HCT116 (cell line): ENCODE measurements at regions not wholly inside any gene's neighbourhood (a gene's known extent, or its start where the extent isn't known, plus 50 kb on each side); places are given as distances from the start of the nearest gene placed in this dataset.

Experiments
- ATAC-seq: fragments of 200-7000 bp; cut with Tn5 transposase; 2 replicates; pipeline ENCODE4 v1.9.1; 2020; ENCODE audit warnings: mild to moderate bottlenecking, moderate library complexity
- BruUV-seq: library from RNA; stranded (reverse); fragments of 400-500 nt; replicated peaks from 2 replicates; lab custom pipeline; 2021; lab: Mats Ljungman, UMichigan
- CTCF ChIA-PET: fragments of 300-600 bp; sonication (Branson Sonifier 250); formaldehyde crosslinking; loops from one replicate; lab custom pipeline; 2021; ENCODE audit warnings: antibody characterized with exemption; lab: Charles Lee
- POLR2A ChIA-PET: fragments of 300-600, 350-600 bp; sonication (Branson Sonifier 250); formaldehyde crosslinking; loops from one replicate; lab custom pipeline; 2021; ENCODE audit warnings: antibody characterized with exemption; lab: Charles Lee
- RAD21 ChIA-PET, 2 experiments: fragments of 300-600 bp; sonication (Branson Sonifier 250); formaldehyde crosslinking; loops; one replicate each; lab custom pipeline; 2023; ENCODE audit warnings: low total read pairs in 2 of 2; ENCODE audit not compliant: uncharacterized antibody in 2 of 2, unreplicated experiment in 2 of 2, low non-redundant PET in 1 of 2; lab: Charles Lee
- DNase-seq: peaks from one replicate; pipeline ENCODE4 v3.0.0-alpha.2; 2010; ENCODE audit warnings: low read depth, low spot score
- H2AFZ ChIP-seq: fragments of 200-600 bp; shearing (Covaris generic), sonication (generic); 2 replicates; pipeline ENCODE4 v1.6.1; 2017; ENCODE audit warnings: low read depth, mixed run types, mixed read lengths, antibody characterized with exemption, low read length; ENCODE audit not compliant: poor library complexity, severe bottlenecking
- H3K27ac ChIP-seq: 2 replicates; pipeline ENCODE4 v1.5.1; 2012; ENCODE audit warnings: low read depth, low read length
- H3K27me3 ChIP-seq: fragments of 200-600 bp; sonication (generic); 2 replicates; pipeline ENCODE4 v1.6.1; 2016; ENCODE audit warnings: mixed run types, low read length, mixed read lengths; ENCODE audit not compliant: insufficient read depth
- H3K36me3 ChIP-seq, 2 experiments: fragments of 200-500 bp in 1 of 2; fragments of 200-600 bp in 1 of 2; sonication (Bioruptor generic) in 1 of 2; sonication (generic) in 1 of 2; 2 replicates each; pipeline versions ENCODE4 v1.5.1 to v1.6.1; 2014 to 2016; ENCODE audit warnings: low read length in 2 of 2, inconsistent platforms in 1 of 2, mixed read lengths in 1 of 2, mixed run types in 1 of 2; ENCODE audit not compliant: insufficient read depth in 2 of 2, control insufficient read depth in 1 of 2
- H3K4me1 ChIP-seq, 2 experiments: fragments of 200-600 bp in 1 of 2; sonication (generic) in 1 of 2; 2 replicates each; pipeline versions ENCODE4 v1.5.1 to v1.6.1; 2012 to 2017; ENCODE audit warnings: low read length in 2 of 2, inconsistent platforms in 1 of 2, mild to moderate bottlenecking in 1 of 2, mixed read lengths in 1 of 2, mixed run types in 1 of 2, moderate library complexity in 1 of 2; ENCODE audit not compliant: insufficient read depth in 2 of 2, control insufficient read depth in 1 of 2
- H3K4me2 ChIP-seq: fragments of 200-600 bp; sonication (generic); 2 replicates; pipeline ENCODE4 v1.6.1; 2017; ENCODE audit warnings: mixed run types, low read length, mixed read lengths
- H3K4me3 ChIP-seq, 2 experiments: fragments of 200-600 bp in 1 of 2; sonication (generic) in 1 of 2; replicated peaks in 1 of 2; 2 replicates each; pipeline ENCODE4 v1.5.1; 2011 to 2016; ENCODE audit warnings: low read length in 2 of 2, control low read depth in 1 of 2, low read depth in 1 of 2, mild to moderate bottlenecking in 1 of 2, mixed read lengths in 1 of 2, mixed run types in 1 of 2
- H3K79me2 ChIP-seq: fragments of 200-600 bp; sonication (generic); 2 replicates; pipeline ENCODE4 v1.6.1; 2017; ENCODE audit warnings: mild to moderate bottlenecking, mixed run types, low read length, moderate library complexity, mixed read lengths; ENCODE audit not compliant: insufficient read depth
- H3K9ac ChIP-seq: fragments of 200-600 bp; sonication (generic); 2 replicates; pipeline ENCODE4 v1.6.1; 2016; ENCODE audit warnings: low read length, mixed read lengths
- H3K9me2 ChIP-seq: fragments of 200-600 bp; sonication (generic), shearing (Covaris generic); 2 replicates; pipeline ENCODE4 v1.6.1; 2017; ENCODE audit warnings: mixed run types, mild to moderate bottlenecking, moderate library complexity; ENCODE audit not compliant: insufficient read depth
- H3K9me3 ChIP-seq, 2 experiments: fragments of 200-500 bp in 1 of 2; fragments of 200-600 bp in 1 of 2; sonication (Bioruptor generic) in 1 of 2; sonication (generic) in 1 of 2; 2 replicates each; pipeline ENCODE4 v1.6.1; 2014 to 2017; ENCODE audit warnings: low read length in 2 of 2, mixed read lengths in 2 of 2, inconsistent platforms in 1 of 2, low read depth in 1 of 2, mild to moderate bottlenecking in 1 of 2, mixed run types in 1 of 2, moderate library complexity in 1 of 2; ENCODE audit not compliant: control insufficient read depth in 1 of 2, insufficient read depth in 1 of 2
- H4K20me1 ChIP-seq: fragments of 200-600 bp; sonication (generic), shearing (Covaris generic); 2 replicates; pipeline ENCODE4 v1.6.1; 2017; ENCODE audit warnings: mixed run types, mild to moderate bottlenecking, moderate library complexity; ENCODE audit not compliant: insufficient read depth
- CBX3 ChIP-seq: IDR thresholded peaks from 2 replicates; pipeline ENCODE4 v1.6.1; 2012; ENCODE audit warnings: low read depth
- CTCF ChIP-seq, 3 experiments: fragments of 200-600 bp in 1 of 3; sonication (generic) in 1 of 3; IDR thresholded peaks in 2 of 3; conservative IDR thresholded peaks in 1 of 3; 2 replicates each; pipeline ENCODE4 v1.5.1; 2012 to 2017; ENCODE audit warnings: low read depth in 2 of 3, low read length in 2 of 3, antibody characterized with exemption in 1 of 3, borderline replicate concordance in 1 of 3, control low read depth in 1 of 3, mild to moderate bottlenecking in 1 of 3, mixed read lengths in 1 of 3, mixed run types in 1 of 3, moderate library complexity in 1 of 3; ENCODE audit not compliant: insufficient read depth in 1 of 3
- ELF1 ChIP-seq: IDR thresholded peaks from 2 replicates; pipeline ENCODE4 v1.6.1; 2012; ENCODE audit warnings: low read depth, borderline replicate concordance
- EZH2phosphoT487 ChIP-seq: fragments of 200-600 bp; IDR thresholded peaks from 2 replicates; pipeline ENCODE4 v1.6.1; 2018; ENCODE audit warnings: antibody characterized with exemption, borderline replicate concordance
- FOSL1 ChIP-seq: IDR thresholded peaks from 2 replicates; pipeline ENCODE4 v1.6.1; 2012; ENCODE audit warnings: low read depth
- JUND ChIP-seq: IDR thresholded peaks from 2 replicates; pipeline ENCODE4 v1.6.1; 2012
- POLR2A ChIP-seq: IDR thresholded peaks from 2 replicates; pipeline ENCODE4 v1.7.0; 2011; ENCODE audit warnings: borderline replicate concordance; ENCODE audit not compliant: insufficient read depth, insufficient read length; ENCODE audit errors: extremely low read depth
- POLR2AphosphoS5 ChIP-seq: IDR thresholded peaks from 2 replicates; pipeline ENCODE4 v1.6.1; 2011; ENCODE audit warnings: mild to moderate bottlenecking, low read depth, low read length, moderate library complexity
- RAD21 ChIP-seq: IDR thresholded peaks from 2 replicates; pipeline ENCODE4 v1.6.1; 2012; ENCODE audit warnings: low read depth, mild to moderate bottlenecking
- SIN3A ChIP-seq: IDR thresholded peaks from 2 replicates; pipeline ENCODE4 v1.6.1; 2012; ENCODE audit warnings: low read depth
- SRF ChIP-seq: IDR thresholded peaks from 2 replicates; pipeline ENCODE4 v1.6.1; 2012; ENCODE audit warnings: low read depth
- YY1 ChIP-seq: IDR thresholded peaks from 2 replicates; pipeline ENCODE4 v1.6.1; 2011; ENCODE audit warnings: low read length, low read depth, moderate library complexity, mild to moderate bottlenecking; ENCODE audit not compliant: insufficient replicate concordance; ENCODE audit errors: extremely low read depth
- ZBTB33 ChIP-seq: IDR thresholded peaks from 2 replicates; pipeline ENCODE4 v1.6.1; 2011; ENCODE audit warnings: mild to moderate bottlenecking, low read length, moderate library complexity; ENCODE audit not compliant: insufficient replicate concordance; ENCODE audit errors: extremely low read depth
- ZFX ChIP-seq: fragments of 450-650 bp; IDR thresholded peaks from 2 replicates; pipeline ENCODE4 v1.6.1; 2017
- ZNF274 ChIP-seq: fragments of 200-500 bp; sonication (Bioruptor generic); IDR thresholded peaks from 2 replicates; pipeline ENCODE4 v1.6.1; 2014; ENCODE audit warnings: mild to moderate bottlenecking, low read depth, low read length, inconsistent platforms
- intact Hi-C: fragments of 100-400 bp; cut with micrococcal nuclease; formaldehyde crosslinking; loops from 2 replicates; pipeline ENCODE4 v1.10.0; 2022
- TF ChIP-seq, protein P1 (sequence below): IDR thresholded peaks from 2 replicates; pipeline ENCODE4 v1.6.1; 2012
- TF ChIP-seq, protein P2 (sequence below): IDR thresholded peaks from 2 replicates; pipeline ENCODE4 v1.6.1; 2012; ENCODE audit warnings: low read depth
- TF ChIP-seq, protein P3 (sequence below): IDR thresholded peaks from 2 replicates; pipeline ENCODE4 v1.6.1; 2012

- H3K27me3 ChIP-seq = no peaks in the 10 kb centered on the region
- no peaks in the 10 kb centered on the region for H3K9me2 ChIP-seq
- no peaks in the 10 kb centered on the region for H3K4me1 ChIP-seq
- CTCF ChIA-PET = no interaction called here
- no peak overlapping the region for H3K4me3 ChIP-seq
- no peaks in the 10 kb centered on the region for H3K79me2 ChIP-seq
- H2AFZ ChIP-seq = no peak overlapping the region
- TF ChIP-seq ZBTB33 (no peak), CTCF (IDR thresholded peaks at IDR 0.05 in 2 of 3, conservative IDR thresholded peaks at IDR 0.05 in 1 of 3; ENCODE audit: borderline replicate concordance in 1 of 3, insufficient read depth in 1 of 3, low read depth in 2 of 3, low read length in 2 of 3) (no peak), ZNF274 (no peak), JUND (no peak), RAD21 (no peak), SRF (no peak), ELF1 (no peak), CBX3 (no peak), YY1 (no peak), ZFX (no peak), POLR2A (no peak), FOSL1 (no peak), POLR2AphosphoS5 (no peak), SIN3A (no peak), EZH2phosphoT487 (no peak)
- TF ChIP-seq, protein P1, sequence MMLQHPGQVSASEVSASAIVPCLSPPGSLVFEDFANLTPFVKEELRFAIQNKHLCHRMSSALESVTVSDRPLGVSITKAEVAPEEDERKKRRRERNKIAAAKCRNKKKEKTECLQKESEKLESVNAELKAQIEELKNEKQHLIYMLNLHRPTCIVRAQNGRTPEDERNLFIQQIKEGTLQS = no peak
- TF ChIP-seq, protein P2, sequence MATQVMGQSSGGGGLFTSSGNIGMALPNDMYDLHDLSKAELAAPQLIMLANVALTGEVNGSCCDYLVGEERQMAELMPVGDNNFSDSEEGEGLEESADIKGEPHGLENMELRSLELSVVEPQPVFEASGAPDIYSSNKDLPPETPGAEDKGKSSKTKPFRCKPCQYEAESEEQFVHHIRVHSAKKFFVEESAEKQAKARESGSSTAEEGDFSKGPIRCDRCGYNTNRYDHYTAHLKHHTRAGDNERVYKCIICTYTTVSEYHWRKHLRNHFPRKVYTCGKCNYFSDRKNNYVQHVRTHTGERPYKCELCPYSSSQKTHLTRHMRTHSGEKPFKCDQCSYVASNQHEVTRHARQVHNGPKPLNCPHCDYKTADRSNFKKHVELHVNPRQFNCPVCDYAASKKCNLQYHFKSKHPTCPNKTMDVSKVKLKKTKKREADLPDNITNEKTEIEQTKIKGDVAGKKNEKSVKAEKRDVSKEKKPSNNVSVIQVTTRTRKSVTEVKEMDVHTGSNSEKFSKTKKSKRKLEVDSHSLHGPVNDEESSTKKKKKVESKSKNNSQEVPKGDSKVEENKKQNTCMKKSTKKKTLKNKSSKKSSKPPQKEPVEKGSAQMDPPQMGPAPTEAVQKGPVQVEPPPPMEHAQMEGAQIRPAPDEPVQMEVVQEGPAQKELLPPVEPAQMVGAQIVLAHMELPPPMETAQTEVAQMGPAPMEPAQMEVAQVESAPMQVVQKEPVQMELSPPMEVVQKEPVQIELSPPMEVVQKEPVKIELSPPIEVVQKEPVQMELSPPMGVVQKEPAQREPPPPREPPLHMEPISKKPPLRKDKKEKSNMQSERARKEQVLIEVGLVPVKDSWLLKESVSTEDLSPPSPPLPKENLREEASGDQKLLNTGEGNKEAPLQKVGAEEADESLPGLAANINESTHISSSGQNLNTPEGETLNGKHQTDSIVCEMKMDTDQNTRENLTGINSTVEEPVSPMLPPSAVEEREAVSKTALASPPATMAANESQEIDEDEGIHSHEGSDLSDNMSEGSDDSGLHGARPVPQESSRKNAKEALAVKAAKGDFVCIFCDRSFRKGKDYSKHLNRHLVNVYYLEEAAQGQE = no peak
- TF ChIP-seq, protein P3, sequence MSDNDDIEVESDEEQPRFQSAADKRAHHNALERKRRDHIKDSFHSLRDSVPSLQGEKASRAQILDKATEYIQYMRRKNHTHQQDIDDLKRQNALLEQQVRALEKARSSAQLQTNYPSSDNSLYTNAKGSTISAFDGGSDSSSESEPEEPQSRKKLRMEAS = no peak
- intact Hi-C loops = no loop called here
- H3K9me3 ChIP-seq = 0 out of 4 replicates have a peak, but pooled peaks cover 0 to 3% of the 10 kb centered on the region in 2 experiments
- H3K9ac ChIP-seq = no peak overlapping the region
- RAD21 ChIA-PET = no interaction called here
- no peaks in the 10 kb centered on the region for H3K36me3 ChIP-seq
- H3K4me2 ChIP-seq = no peak overlapping the region
- no TSS peak for BruUV-seq
- DNase-seq (no peak), ATAC-seq (no peak)
- H3K27ac ChIP-seq = no peak overlapping the region
- POLR2A ChIA-PET = no interaction called here
- no peaks in the 10 kb centered on the region for H4K20me1 ChIP-seq
Observed at GRCh38 chr1:191162762-191163161, 685.1 kb upstream of the BRINP3 start.
